Neural crest cell (in vitro differentiated cells): ENCODE measurements at regions not wholly inside any gene's neighbourhood (a gene's known extent, or its start where the extent isn't known, plus 50 kb on each side); places are given as distances from the start of the nearest gene placed in this dataset.

Experiments used
- DNase-seq: peaks from one replicate; pipeline ENCODE4 v3.0.0; 2021; ENCODE audit warnings: low read depth, mixed read lengths, low spot score
- H3K27ac Mint-ChIP-seq: one replicate; pipeline ENCODE4 v1.8.0; 2021; ENCODE audit warnings: mild to moderate bottlenecking, mixed read lengths; ENCODE audit not compliant: unreplicated experiment
- H3K27me3 Mint-ChIP-seq: 2 replicates; pipeline ENCODE4 v1.8.0; 2021; ENCODE audit warnings: low read depth, mild to moderate bottlenecking, mixed read lengths
- H3K36me3 Mint-ChIP-seq: 2 replicates; pipeline ENCODE4 v1.8.0; 2021; ENCODE audit warnings: low read depth, mild to moderate bottlenecking, mixed read lengths
- H3K4me1 Mint-ChIP-seq: 2 replicates; pipeline ENCODE4 v1.8.0; 2021; ENCODE audit warnings: mixed read lengths
- H3K4me3 Mint-ChIP-seq: one replicate; pipeline ENCODE4 v1.8.0; 2021; ENCODE audit warnings: mild to moderate bottlenecking, mixed read lengths
- H3K9me3 Mint-ChIP-seq: 2 replicates; pipeline ENCODE4 v1.8.0; 2021; ENCODE audit warnings: mixed read lengths
- TF ChIP-seq, protein P1 (sequence below): fragments of 200-600 bp; sonication (generic); conservative IDR thresholded peaks from 2 replicates; pipeline ENCODE4 v1.5.0; 2021; ENCODE audit warnings: antibody characterized with exemption, mild to moderate bottlenecking

DNA sequence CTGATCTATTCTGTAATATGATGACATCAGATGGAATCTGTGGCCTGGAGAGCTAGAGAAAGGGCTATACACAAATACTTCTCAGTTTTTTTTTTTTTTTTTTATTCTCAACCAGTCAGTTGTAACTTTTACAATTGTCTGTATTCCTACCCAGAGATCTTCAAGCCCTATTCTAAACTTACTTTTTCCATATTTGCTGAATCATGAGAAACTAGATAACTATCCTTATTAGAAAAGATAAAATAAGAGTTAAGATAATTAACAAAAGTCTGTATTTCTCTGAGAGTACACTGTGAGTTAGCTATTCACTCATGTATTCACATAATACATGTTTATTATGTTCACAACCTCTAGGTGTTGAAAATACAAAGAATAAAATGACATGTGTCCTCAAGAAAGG, 1575.9 kb downstream of the EFNA5 start:
- no peak overlapping the region for H3K4me3 Mint-ChIP-seq
- no peaks in the 10 kb centered on the region for H3K36me3 Mint-ChIP-seq
- TF ChIP-seq, protein P1, sequence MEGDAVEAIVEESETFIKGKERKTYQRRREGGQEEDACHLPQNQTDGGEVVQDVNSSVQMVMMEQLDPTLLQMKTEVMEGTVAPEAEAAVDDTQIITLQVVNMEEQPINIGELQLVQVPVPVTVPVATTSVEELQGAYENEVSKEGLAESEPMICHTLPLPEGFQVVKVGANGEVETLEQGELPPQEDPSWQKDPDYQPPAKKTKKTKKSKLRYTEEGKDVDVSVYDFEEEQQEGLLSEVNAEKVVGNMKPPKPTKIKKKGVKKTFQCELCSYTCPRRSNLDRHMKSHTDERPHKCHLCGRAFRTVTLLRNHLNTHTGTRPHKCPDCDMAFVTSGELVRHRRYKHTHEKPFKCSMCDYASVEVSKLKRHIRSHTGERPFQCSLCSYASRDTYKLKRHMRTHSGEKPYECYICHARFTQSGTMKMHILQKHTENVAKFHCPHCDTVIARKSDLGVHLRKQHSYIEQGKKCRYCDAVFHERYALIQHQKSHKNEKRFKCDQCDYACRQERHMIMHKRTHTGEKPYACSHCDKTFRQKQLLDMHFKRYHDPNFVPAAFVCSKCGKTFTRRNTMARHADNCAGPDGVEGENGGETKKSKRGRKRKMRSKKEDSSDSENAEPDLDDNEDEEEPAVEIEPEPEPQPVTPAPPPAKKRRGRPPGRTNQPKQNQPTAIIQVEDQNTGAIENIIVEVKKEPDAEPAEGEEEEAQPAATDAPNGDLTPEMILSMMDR, result no peak
- peaks cover under 1% of the 10 kb centered on the region for H3K4me1 Mint-ChIP-seq
- H3K27me3 Mint-ChIP-seq, result no peaks in the 10 kb centered on the region
- DNase-seq, result no peak
- no peak overlapping the region for H3K27ac Mint-ChIP-seq
- no peaks in the 10 kb centered on the region for H3K9me3 Mint-ChIP-seq

DNA sequence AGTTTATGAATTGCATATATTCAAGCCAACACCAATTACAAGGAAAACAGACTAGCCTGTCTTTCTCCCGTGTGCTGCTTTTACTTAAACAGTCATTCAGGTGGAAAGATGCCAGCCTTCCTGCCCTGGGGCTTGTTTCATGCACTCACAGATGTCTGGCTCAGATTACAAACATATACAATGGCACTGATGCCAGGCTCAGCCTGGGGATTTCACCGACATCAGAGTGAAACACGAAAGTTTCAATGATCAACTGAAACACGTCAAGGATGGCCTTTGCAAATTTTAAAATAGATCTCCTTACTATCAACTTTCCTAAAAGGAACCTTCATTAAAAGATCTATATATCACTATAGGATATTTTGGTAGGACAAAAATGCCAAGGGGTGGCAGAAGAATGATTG, 1576.5 kb downstream of the EFNA5 start:
- no peak for DNase-seq
- H3K4me1 Mint-ChIP-seq, result peaks cover 4% of the 10 kb centered on the region
- no peaks in the 10 kb centered on the region for H3K36me3 Mint-ChIP-seq
- TF ChIP-seq, protein P1, result no peak
- H3K27me3 Mint-ChIP-seq, result no peaks in the 10 kb centered on the region
- no peak overlapping the region for H3K4me3 Mint-ChIP-seq
- H3K27ac Mint-ChIP-seq, result no peak overlapping the region
- no peaks in the 10 kb centered on the region for H3K9me3 Mint-ChIP-seq

DNA sequence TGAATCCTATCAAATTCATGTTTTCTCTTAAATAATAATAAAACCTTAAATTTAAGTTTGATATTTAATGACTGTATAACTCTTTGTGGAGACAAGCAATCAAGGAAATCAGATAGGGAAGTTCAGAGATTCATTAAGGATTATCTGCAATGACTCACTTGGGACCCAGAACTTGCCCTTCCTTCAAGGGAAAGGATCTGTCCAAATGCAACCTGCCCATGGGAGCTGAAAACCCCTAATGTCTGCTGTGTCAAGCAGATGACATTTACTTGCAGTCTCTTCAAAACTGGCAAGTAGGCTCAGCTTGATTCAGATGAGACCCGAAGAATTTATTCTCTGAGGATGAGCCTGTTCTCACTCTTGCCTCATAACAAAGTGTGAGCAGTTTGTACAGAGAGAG, 1577.6 kb downstream of the EFNA5 start:
- no peak for DNase-seq
- TF ChIP-seq, protein P1, result no peak
- H3K9me3 Mint-ChIP-seq, result no peaks in the 10 kb centered on the region
- no peaks in the 10 kb centered on the region for H3K27me3 Mint-ChIP-seq
- H3K27ac Mint-ChIP-seq, result no peak overlapping the region
- H3K4me3 Mint-ChIP-seq, result no peak overlapping the region
- no peaks in the 10 kb centered on the region for H3K36me3 Mint-ChIP-seq
- H3K4me1 Mint-ChIP-seq, result peaks cover 4% of the 10 kb centered on the region

DNA sequence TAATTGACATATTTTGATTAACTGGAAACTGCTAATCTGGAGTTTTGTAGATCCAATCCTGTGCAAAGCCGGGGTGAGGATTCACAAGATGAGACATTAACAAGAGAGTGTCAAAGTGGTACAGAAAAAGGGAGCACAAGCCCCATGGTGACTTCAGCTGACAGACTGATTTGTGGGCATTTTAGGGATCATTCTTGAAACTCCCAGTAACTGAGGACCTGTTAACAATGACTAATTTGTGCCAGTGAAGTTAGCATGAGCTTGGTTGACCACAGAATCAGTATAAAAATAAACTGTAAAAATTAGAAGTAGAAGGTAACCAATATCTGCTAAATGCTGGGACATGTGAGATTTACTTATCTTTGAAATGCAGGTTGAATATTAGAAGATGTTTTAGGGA, 1578.3 kb downstream of the EFNA5 start:
- H3K36me3 Mint-ChIP-seq, result no peaks in the 10 kb centered on the region
- H3K9me3 Mint-ChIP-seq, result no peaks in the 10 kb centered on the region
- TF ChIP-seq, protein P1, result no peak
- no peaks in the 10 kb centered on the region for H3K27me3 Mint-ChIP-seq
- H3K27ac Mint-ChIP-seq, result no peak overlapping the region
- no peak for DNase-seq
- peaks cover 4% of the 10 kb centered on the region for H3K4me1 Mint-ChIP-seq
- H3K4me3 Mint-ChIP-seq, result no peak overlapping the region

DNA sequence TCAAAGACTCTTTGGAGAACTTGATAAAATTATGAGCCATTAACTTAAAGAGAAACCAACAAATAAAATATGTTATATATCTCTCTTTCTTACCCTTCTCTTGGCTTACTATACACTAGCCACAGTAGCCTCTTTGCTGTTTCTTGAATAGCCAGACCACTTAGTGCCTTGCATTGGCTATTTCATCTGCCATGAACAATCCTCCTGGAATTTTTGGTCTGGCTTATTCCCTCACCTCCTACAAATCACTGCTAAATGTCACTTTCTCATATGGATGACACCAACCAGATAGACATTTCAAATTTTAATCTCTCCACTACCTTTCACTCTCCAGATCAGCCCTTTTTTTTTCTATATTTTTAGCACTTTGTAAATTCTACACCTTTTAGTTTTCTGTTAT, 1581.7 kb downstream of the EFNA5 start:
- H3K4me1 Mint-ChIP-seq, result peaks cover 11% of the 10 kb centered on the region
- TF ChIP-seq, protein P1, result no peak
- no peak overlapping the region for H3K27ac Mint-ChIP-seq
- no peaks in the 10 kb centered on the region for H3K9me3 Mint-ChIP-seq
- H3K36me3 Mint-ChIP-seq, result no peaks in the 10 kb centered on the region
- DNase-seq, result no peak
- H3K4me3 Mint-ChIP-seq, result no peak overlapping the region
- H3K27me3 Mint-ChIP-seq, result no peaks in the 10 kb centered on the region

DNA sequence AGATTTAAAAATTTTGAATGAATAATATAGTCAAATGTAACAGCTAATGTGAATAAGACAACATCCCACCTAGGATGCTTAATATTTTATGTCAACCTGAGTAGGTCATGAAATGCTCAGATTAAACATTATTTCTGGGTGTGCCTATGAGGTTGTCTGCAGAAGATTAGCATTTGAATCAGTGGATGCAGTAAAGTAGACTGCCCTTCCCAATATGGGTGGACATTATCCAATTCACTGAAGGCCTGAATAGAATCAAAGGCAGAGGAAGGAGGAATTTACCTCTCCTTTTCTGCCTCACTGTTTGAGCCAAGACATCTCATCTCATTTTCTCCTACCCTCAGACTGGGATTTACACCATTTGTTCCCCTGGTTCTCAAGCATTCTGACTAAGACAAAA, 1582.3 kb downstream of the EFNA5 start:
- H3K9me3 Mint-ChIP-seq, result no peaks in the 10 kb centered on the region
- no peak overlapping the region for H3K27ac Mint-ChIP-seq
- H3K27me3 Mint-ChIP-seq, result no peaks in the 10 kb centered on the region
- H3K4me3 Mint-ChIP-seq, result no peak overlapping the region
- no peaks in the 10 kb centered on the region for H3K36me3 Mint-ChIP-seq
- H3K4me1 Mint-ChIP-seq, result peaks cover 11% of the 10 kb centered on the region
- no peak for DNase-seq
- TF ChIP-seq, protein P1, result no peak
